ENCODE measurements at regions not wholly inside any gene's neighbourhood (a gene's known extent, or its start where the extent isn't known, plus 50 kb on each side); places are given as distances from the start of the nearest gene placed in this dataset. TPM values are rescaled to one million over a fixed set of nuclear protein-coding genes. Genes with fewer than 3 reads are reported as not detected.

DNA sequence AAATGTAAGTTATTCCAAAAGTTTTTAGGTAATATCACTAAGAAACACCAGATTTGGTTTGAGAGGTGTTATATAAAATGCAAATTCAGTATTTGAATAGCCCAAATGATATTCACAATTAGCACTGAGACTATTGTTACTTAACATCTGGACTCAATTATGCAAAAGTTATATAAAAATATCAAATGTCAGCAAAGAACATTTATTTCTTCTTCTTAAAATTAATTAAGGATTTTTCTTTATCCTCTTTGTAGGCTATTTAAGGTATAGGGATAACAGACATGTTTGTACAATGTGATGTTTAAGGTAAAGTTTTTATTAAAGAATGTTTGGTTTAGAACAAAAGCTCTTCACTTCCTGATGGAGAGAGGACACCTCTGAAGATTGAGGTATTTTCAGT is 63.3 kb upstream of the GK2 start:
- Histone ChIP-seq H3K9me3 (no peaks in the 10 kb centered on the region), H3K4me3 (no peak overlapping the region), H3K27ac (no peak overlapping the region), H3K27me3 (no peaks in the 10 kb centered on the region), H3K36me3 (no peaks in the 10 kb centered on the region), H3K4me1 (no peaks in the 10 kb centered on the region)
- no peak for TF ChIP-seq EP300 (IDR thresholded peaks at IDR 0.05)
- TF ChIP-seq, protein P1, sequence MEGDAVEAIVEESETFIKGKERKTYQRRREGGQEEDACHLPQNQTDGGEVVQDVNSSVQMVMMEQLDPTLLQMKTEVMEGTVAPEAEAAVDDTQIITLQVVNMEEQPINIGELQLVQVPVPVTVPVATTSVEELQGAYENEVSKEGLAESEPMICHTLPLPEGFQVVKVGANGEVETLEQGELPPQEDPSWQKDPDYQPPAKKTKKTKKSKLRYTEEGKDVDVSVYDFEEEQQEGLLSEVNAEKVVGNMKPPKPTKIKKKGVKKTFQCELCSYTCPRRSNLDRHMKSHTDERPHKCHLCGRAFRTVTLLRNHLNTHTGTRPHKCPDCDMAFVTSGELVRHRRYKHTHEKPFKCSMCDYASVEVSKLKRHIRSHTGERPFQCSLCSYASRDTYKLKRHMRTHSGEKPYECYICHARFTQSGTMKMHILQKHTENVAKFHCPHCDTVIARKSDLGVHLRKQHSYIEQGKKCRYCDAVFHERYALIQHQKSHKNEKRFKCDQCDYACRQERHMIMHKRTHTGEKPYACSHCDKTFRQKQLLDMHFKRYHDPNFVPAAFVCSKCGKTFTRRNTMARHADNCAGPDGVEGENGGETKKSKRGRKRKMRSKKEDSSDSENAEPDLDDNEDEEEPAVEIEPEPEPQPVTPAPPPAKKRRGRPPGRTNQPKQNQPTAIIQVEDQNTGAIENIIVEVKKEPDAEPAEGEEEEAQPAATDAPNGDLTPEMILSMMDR (IDR thresholded peaks at IDR 0.05) = no peak
- DNase-seq (ENCODE audit: low spot score in 2 of 2) = no peak

DNA sequence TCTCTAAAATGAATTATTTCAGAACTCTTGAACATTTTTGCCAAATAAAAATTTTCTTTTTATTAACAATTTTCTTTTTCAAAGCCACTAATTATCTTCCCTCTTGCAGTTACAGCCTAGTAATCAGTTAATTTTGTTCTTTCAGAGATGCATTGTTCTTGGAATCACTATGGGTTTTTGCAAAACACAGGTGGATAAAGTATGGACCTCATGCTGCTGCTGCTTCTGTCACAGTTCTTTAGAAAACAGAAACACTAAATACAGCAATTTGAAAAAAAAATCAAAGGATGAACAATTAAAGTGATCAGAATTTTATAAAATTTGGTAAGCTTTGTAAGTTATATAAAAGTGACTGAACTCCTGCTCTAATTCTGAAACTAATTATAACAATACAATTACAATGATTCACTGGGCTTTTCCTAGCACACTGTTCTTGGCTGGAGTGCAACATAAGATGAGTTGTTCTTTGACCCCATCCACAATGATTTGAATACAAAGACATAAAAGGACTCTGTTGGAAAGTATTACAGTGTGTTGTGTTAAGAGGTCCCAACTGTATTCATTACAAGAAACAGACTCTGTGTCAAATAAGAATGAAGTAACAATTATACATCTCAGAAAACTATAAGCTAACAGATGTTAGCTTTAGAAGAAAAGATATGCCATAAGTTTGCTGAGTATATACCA is 59.4 kb upstream of the GK2 start:
- TF ChIP-seq, protein P1 (IDR thresholded peaks at IDR 0.05) = no peak
- no peak for TF ChIP-seq EP300 (IDR thresholded peaks at IDR 0.05)
- no peak for TF ChIP-seq POLR2A (IDR thresholded peaks at IDR 0.05)
- Histone ChIP-seq H3K4me1 (no peaks in the 10 kb centered on the region), H3K4me3 (no peak overlapping the region), H3K27me3 (no peaks in the 10 kb centered on the region), H3K36me3 (no peaks in the 10 kb centered on the region), H3K27ac (no peak overlapping the region), H3K9me3 (no peaks in the 10 kb centered on the region)
- DNase-seq (ENCODE audit: low spot score in 2 of 2) = no peak

DNA sequence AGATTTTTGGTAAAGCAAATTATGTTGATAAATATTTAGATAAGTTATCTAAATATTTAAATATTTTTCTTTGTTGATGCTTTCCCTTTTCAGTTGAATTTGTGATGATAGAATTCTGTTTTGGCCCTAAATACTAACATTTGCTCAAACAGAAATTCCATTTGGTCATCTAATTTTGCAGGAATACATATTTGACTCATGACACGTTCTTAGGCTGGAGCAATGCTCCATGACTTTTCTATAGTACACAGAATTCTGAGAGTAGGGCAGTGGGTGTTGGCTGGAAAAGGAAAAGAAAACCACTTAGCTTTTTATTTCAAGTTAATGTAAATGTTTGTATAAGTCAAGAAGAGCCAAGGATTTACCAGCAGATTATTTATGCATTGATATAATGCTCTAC is 58.6 kb upstream of the GK2 start:
- WGBS, 2 donors = 31 to 47% methylated on average over 1 of the region's 1 CpG
- no peak overlapping the region for H3K27ac ChIP-seq
- DNase-seq (ENCODE audit: low spot score in 2 of 2) = no peak
- no peaks in the 10 kb centered on the region for H3K27me3 ChIP-seq
- TF ChIP-seq EP300 (IDR thresholded peaks at IDR 0.05) = no peak
- no peaks in the 10 kb centered on the region for H3K9me3 ChIP-seq
- no peaks in the 10 kb centered on the region for H3K4me1 ChIP-seq
- H3K4me3 ChIP-seq = no peak overlapping the region
- no peaks in the 10 kb centered on the region for H3K36me3 ChIP-seq

Small RNAs in the stretch of these regions (small RNA-seq; reads per million reads assigned to genes)
- gene RF00072 = not detected

Data from tibial nerve (tissue), 4 donors.